ENCODE measurements at regions not wholly inside any gene's neighbourhood (a gene's known extent, or its start where the extent isn't known, plus 50 kb on each side); places are given as distances from the start of the nearest gene placed in this dataset.

DNA sequence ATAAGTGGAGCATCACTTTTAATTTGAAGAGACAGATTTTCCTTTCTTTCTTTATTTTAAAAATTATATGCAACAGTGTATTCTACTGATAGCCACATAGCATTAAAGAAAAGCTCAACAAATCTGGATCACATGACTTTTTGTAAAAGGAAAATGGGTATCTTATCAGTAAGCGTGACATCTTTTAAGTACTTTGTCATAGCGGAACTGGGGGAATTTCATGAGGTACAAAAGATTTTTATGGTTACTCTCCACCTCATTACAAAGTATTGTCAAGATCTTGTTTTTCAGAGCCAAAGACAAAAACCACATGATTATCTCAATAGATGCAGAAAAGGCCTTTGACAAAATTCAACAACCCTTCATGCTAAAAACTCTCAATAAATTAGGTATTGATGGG lies 219.6 kb upstream of the ZPLD1 start:
- no peak overlapping the region for H3K4me3 Mint-ChIP-seq
- peaks cover 2% of the 10 kb centered on the region for H3K4me1 Mint-ChIP-seq
- DNase-seq (no peak), ATAC-seq (no peak)
- CTCF ChIA-PET: interaction anchor here (1.5 kb wide), 1 partner anchor 14 kb away, joined by 4 read pairs; no protein-coding TSS in a partner anchor
- POLR2A ChIA-PET: interaction anchor here (0.6 kb wide), 1 partner anchor 239 kb away, joined by 3 read pairs; no protein-coding TSS in a partner anchor
- no peaks in the 10 kb centered on the region for H3K27me3 Mint-ChIP-seq
- H3K27ac Mint-ChIP-seq: no peak overlapping the region
- peaks cover 4% of the 10 kb centered on the region for H3K9me3 Mint-ChIP-seq (ENCODE audit: low read depth)
- intact Hi-C loops (cut with DNase I, micrococcal nuclease): no loop called here
- H3K36me3 Mint-ChIP-seq (ENCODE audit: low read depth): peaks cover 2% of the 10 kb centered on the region

- Mint-ChIP-seq H3K27ac (no peak overlapping the region), H3K9me3 (ENCODE audit: low read depth) (peaks cover 2% of the 10 kb centered on the region), H3K27me3 (peaks cover 1% of the 10 kb centered on the region), H3K4me3 (no peak overlapping the region), H3K4me1 (peaks cover 24% of the 10 kb centered on the region), H3K36me3 (ENCODE audit: low read depth) (no peaks in the 10 kb centered on the region)
- ChIA-PET POLR2A (no interaction called here), CTCF (interaction anchor here (0.8 to 1.8 kb wide), 4 partner anchors 13 to 415 kb away, joined by 3 to 4 read pairs (median 4); no protein-coding TSS in a partner anchor)
- ATAC-seq (no peak), DNase-seq (no peak)
- intact Hi-C loops (cut with DNase I, micrococcal nuclease): loop anchor here in 1 of 2 experiments (10.0 kb wide), 1 partner anchor 288 kb away; no protein-coding TSS in a partner anchor
Observed at GRCh38 chr3:102223132-102223531, 211.7 kb upstream of the ZPLD1 start.

- ATAC-seq (no peak), DNase-seq (peak; percentile 23)
- Mint-ChIP-seq H3K27ac (no peak overlapping the region), H3K4me1 (peaks cover 24% of the 10 kb centered on the region), H3K36me3 (ENCODE audit: low read depth) (no peaks in the 10 kb centered on the region), H3K4me3 (no peak overlapping the region), H3K27me3 (peaks cover 1% of the 10 kb centered on the region), H3K9me3 (ENCODE audit: low read depth) (peaks cover 2% of the 10 kb centered on the region)
- POLR2A ChIA-PET: no interaction called here
- intact Hi-C loops (cut with DNase I, micrococcal nuclease): loop anchor here (2.0 to 10.0 kb wide), 3 partner anchors 289 to 527 kb away; no protein-coding TSS in a partner anchor
- CTCF ChIA-PET: interaction anchor here (0.6 to 3.2 kb wide), 15 partner anchors 12 to 422 kb away, joined by 3 to 91 read pairs (median 7); no protein-coding TSS in a partner anchor
Observed at GRCh38 chr3:102224171-102224570, 210.6 kb upstream of the ZPLD1 start.

- Mint-ChIP-seq H3K36me3 (ENCODE audit: low read depth) (no peaks in the 10 kb centered on the region), H3K9me3 (ENCODE audit: low read depth) (peaks cover under 1% of the 10 kb centered on the region), H3K27ac (no peak overlapping the region), H3K4me3 (no peak overlapping the region), H3K4me1 (peaks cover 31% of the 10 kb centered on the region), H3K27me3 (peaks cover 1% of the 10 kb centered on the region)
- ChIA-PET POLR2A (no interaction called here), CTCF (interaction anchor here (0.6 to 3.2 kb wide), 43 partner anchors 10 to 436 kb away, joined by 3 to 91 read pairs (median 3); no protein-coding TSS in a partner anchor)
- no peak for DNase-seq
- ATAC-seq: no peak
- intact Hi-C loops (cut with DNase I, micrococcal nuclease): loop anchor here (1.0 to 10.0 kb wide), 8 partner anchors 133 to 528 kb away; no protein-coding TSS in a partner anchor
Observed at GRCh38 chr3:102225005-102225404, 209.8 kb upstream of the ZPLD1 start.

- no peaks in the 10 kb centered on the region for H3K9me3 Mint-ChIP-seq (ENCODE audit: low read depth)
- POLR2A ChIA-PET: no interaction called here
- intact Hi-C loops (cut with DNase I, micrococcal nuclease): loop anchor here (1.0 to 10.0 kb wide), 8 partner anchors 133 to 529 kb away; no protein-coding TSS in a partner anchor
- no peak overlapping the region for H3K4me3 Mint-ChIP-seq
- CTCF ChIA-PET: interaction anchor here (0.6 to 3.2 kb wide), 42 partner anchors 10 to 437 kb away, joined by 3 to 91 read pairs (median 3); no protein-coding TSS in a partner anchor
- peaks cover 33% of the 10 kb centered on the region for H3K4me1 Mint-ChIP-seq
- no peaks in the 10 kb centered on the region for H3K36me3 Mint-ChIP-seq (ENCODE audit: low read depth)
- no peak for DNase-seq
- ATAC-seq: peak; percentile 48
- H3K27ac Mint-ChIP-seq: no peak overlapping the region
- peaks cover 1% of the 10 kb centered on the region for H3K27me3 Mint-ChIP-seq
Observed at GRCh38 chr3:102225407-102226132, 209.2 kb upstream of the ZPLD1 start.

- Mint-ChIP-seq H3K27ac (no peak overlapping the region), H3K27me3 (peaks cover 1% of the 10 kb centered on the region), H3K36me3 (ENCODE audit: low read depth) (no peaks in the 10 kb centered on the region), H3K9me3 (ENCODE audit: low read depth) (no peaks in the 10 kb centered on the region), H3K4me1 (peaks cover 33% of the 10 kb centered on the region), H3K4me3 (no peak overlapping the region)
- intact Hi-C loops (cut with DNase I, micrococcal nuclease): loop anchor here in 1 of 2 experiments (5.0 to 10.0 kb wide), 4 partner anchors 134 to 529 kb away; no protein-coding TSS in a partner anchor
- DNase-seq (no peak), ATAC-seq (no peak)
- POLR2A ChIA-PET: no interaction called here
- CTCF ChIA-PET: interaction anchor here (0.9 to 3.2 kb wide), 11 partner anchors 9 to 424 kb away, joined by 3 to 91 read pairs (median 11); no protein-coding TSS in a partner anchor
Observed at GRCh38 chr3:102226463-102226862, 208.4 kb upstream of the ZPLD1 start.

- H3K9me3 Mint-ChIP-seq (ENCODE audit: low read depth): no peaks in the 10 kb centered on the region
- POLR2A ChIA-PET: no interaction called here
- peak; percentile 71 for ATAC-seq
- peak; percentile 82 for DNase-seq
- intact Hi-C loops (cut with DNase I, micrococcal nuclease): loop anchor here (1.0 to 10.0 kb wide), 5 partner anchors 137 to 532 kb away; no protein-coding TSS in a partner anchor
- H3K36me3 Mint-ChIP-seq (ENCODE audit: low read depth): no peaks in the 10 kb centered on the region
- no peak overlapping the region for H3K4me3 Mint-ChIP-seq
- CTCF ChIA-PET: interaction anchor here (0.5 to 4.1 kb wide), 74 partner anchors 8 to 888 kb away, joined by 3 to 115 read pairs (median 4); no protein-coding TSS in a partner anchor
- peaks cover 14% of the 10 kb centered on the region for H3K4me1 Mint-ChIP-seq
- H3K27ac Mint-ChIP-seq: no peak overlapping the region
- peaks cover 1% of the 10 kb centered on the region for H3K27me3 Mint-ChIP-seq
Observed at GRCh38 chr3:102229062-102229655, 205.7 kb upstream of the ZPLD1 start.

GRCh38 chr3:102230057-102230456 lies 204.8 kb upstream of the ZPLD1 start:
- peak overlapping the region; percentile 21 for H3K27ac Mint-ChIP-seq
- H3K4me1 Mint-ChIP-seq: peaks cover 13% of the 10 kb centered on the region
- no peak for DNase-seq
- H3K27me3 Mint-ChIP-seq: peaks cover 4% of the 10 kb centered on the region
- intact Hi-C loops (cut with DNase I, micrococcal nuclease): no loop called here
- H3K4me3 Mint-ChIP-seq: no peak overlapping the region
- peak; percentile 48 for ATAC-seq
- no peaks in the 10 kb centered on the region for H3K36me3 Mint-ChIP-seq (ENCODE audit: low read depth)
- no peaks in the 10 kb centered on the region for H3K9me3 Mint-ChIP-seq (ENCODE audit: low read depth)
- POLR2A ChIA-PET: no interaction called here
- CTCF ChIA-PET: interaction anchor here (0.5 to 4.1 kb wide), 25 partner anchors 8 to 462 kb away, joined by 3 to 115 read pairs (median 7); no protein-coding TSS in a partner anchor

DNA sequence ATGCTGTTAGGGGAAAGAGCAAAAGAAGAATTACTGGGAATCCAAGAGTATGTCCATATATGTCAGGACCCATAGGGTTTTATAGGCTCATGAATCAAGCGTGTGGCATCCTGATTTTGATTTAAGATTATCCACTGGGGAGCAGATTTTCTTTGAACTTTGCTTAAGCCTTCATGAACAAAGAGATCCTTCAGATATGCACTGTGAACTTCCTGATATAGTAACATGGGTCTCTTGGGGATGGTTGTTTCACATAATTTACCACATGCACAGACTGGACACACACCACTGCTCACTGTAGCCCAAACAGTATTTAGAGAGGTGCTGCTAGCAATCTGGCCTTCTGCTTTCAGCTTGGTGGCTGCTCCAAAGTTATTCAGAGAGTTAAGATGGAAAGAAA lies 200.9 kb upstream of the ZPLD1 start:
- no peak for ATAC-seq
- intact Hi-C loops (cut with DNase I, micrococcal nuclease): no loop called here
- CTCF ChIA-PET: interaction anchor here (0.5 to 7.8 kb wide), 8 partner anchors 10 to 420 kb away, joined by 3 to 99 read pairs (median 4); no protein-coding TSS in a partner anchor

GRCh38 chr3:102235679-102236078 lies 199.1 kb upstream of the ZPLD1 start:
- H3K9me3 Mint-ChIP-seq (ENCODE audit: low read depth): no peaks in the 10 kb centered on the region
- no peak overlapping the region for H3K27ac Mint-ChIP-seq
- H3K27me3 Mint-ChIP-seq: peaks cover 4% of the 10 kb centered on the region
- no peak overlapping the region for H3K4me3 Mint-ChIP-seq
- H3K4me1 Mint-ChIP-seq: peaks cover 3% of the 10 kb centered on the region
- ATAC-seq (peak; percentile 42), DNase-seq (peak; percentile 76)
- H3K36me3 Mint-ChIP-seq (ENCODE audit: low read depth): no peaks in the 10 kb centered on the region
- POLR2A ChIA-PET: no interaction called here
- CTCF ChIA-PET: interaction anchor here (0.5 to 7.8 kb wide), 21 partner anchors 9 to 428 kb away, joined by 3 to 99 read pairs (median 3); partner anchors contain the start of gene ZPLD1
- intact Hi-C loops (cut with DNase I, micrococcal nuclease): loop anchor here (1.0 to 5.0 kb wide), 2 partner anchors 301 to 437 kb away; no protein-coding TSS in a partner anchor

More for the DNA sequence above, 200.9 kb upstream of the ZPLD1 start:
- no peak for DNase-seq
- POLR2A ChIA-PET: no interaction called here
- no peaks in the 10 kb centered on the region for H3K9me3 Mint-ChIP-seq (ENCODE audit: low read depth)
- no peaks in the 10 kb centered on the region for H3K36me3 Mint-ChIP-seq (ENCODE audit: low read depth)
- H3K27ac Mint-ChIP-seq: no peak overlapping the region
- peaks cover 12% of the 10 kb centered on the region for H3K4me1 Mint-ChIP-seq
- H3K4me3 Mint-ChIP-seq: no peak overlapping the region
- peaks cover 2% of the 10 kb centered on the region for H3K27me3 Mint-ChIP-seq

DNA sequence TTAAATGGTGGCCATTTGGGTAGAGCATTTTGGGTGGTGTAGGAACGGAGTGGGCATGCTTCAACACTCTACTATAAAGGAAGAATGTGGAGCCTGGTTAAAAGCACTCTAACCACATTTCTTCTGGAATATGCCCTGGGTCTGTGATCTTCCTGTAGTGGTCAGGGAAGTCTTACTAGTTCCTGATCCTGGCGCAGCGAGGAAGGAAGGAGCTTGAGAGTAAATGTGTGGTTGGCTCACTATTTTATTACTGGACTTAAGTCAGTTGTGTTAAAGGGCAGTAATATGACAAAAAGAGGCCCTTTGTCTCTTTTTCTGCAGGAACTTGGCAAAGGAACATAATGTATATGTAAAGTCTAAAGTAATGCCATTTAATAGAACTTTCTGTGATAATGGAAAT lies 197.6 kb upstream of the ZPLD1 start:
- no peaks in the 10 kb centered on the region for H3K9me3 Mint-ChIP-seq (ENCODE audit: low read depth)
- DNase-seq: no peak
- H3K4me1 Mint-ChIP-seq: peaks cover 3% of the 10 kb centered on the region
- intact Hi-C loops (cut with DNase I, micrococcal nuclease): loop anchor here in 1 of 2 experiments (5.0 kb wide), 1 partner anchor 435 kb away; no protein-coding TSS in a partner anchor
- H3K4me3 Mint-ChIP-seq: no peak overlapping the region
- no peaks in the 10 kb centered on the region for H3K36me3 Mint-ChIP-seq (ENCODE audit: low read depth)
- ChIA-PET CTCF (interaction anchor here (0.9 to 7.8 kb wide), 9 partner anchors 8 to 428 kb away, joined by 3 to 99 read pairs (median 6); no protein-coding TSS in a partner anchor), POLR2A (no interaction called here)
- H3K27me3 Mint-ChIP-seq: peaks cover 4% of the 10 kb centered on the region
- no peak for ATAC-seq
- no peak overlapping the region for H3K27ac Mint-ChIP-seq
